ENCODE measurements at regions not wholly inside any gene's neighbourhood (a gene's known extent, or its start where the extent isn't known, plus 50 kb on each side); places are given as distances from the start of the nearest gene placed in this dataset.
"Not testable (repeated sequence)": the region's sequence is repeated elsewhere in the genome, so short reads cannot be mapped to it uniquely, and the experiment has no call there.

- peak; percentile 3 for DNase-seq
Measured at GRCh38 chr6:18527836-18528743, 140.9 kb downstream of the RNF144B start.

- no peak for DNase-seq
Measured at GRCh38 chr6:18530201-18530600, 143.1 kb downstream of the RNF144B start.

- DNase-seq = no peak
Measured at GRCh38 chr6:18532139-18532538, 145.0 kb downstream of the RNF144B start.

GRCh38 chr6:18533793-18534192 is 146.6 kb downstream of the RNF144B start:
- DNase-seq = no peak

- DNase-seq = peak; percentile 7
Measured at GRCh38 chr6:18536591-18537055, 149.5 kb downstream of the RNF144B start.

- DNase-seq = no peak
Measured at GRCh38 chr6:18538315-18538714, 151.2 kb downstream of the RNF144B start.

GRCh38 chr6:18543051-18543450 is 155.9 kb downstream of the RNF144B start:
- DNase-seq = no peak

- DNase-seq = not testable (repeated sequence)
Measured at GRCh38 chr6:18545142-18545541, 158.0 kb downstream of the RNF144B start.

GRCh38 chr6:18545726-18546125 is 158.6 kb downstream of the RNF144B start:
- DNase-seq = no peak

GRCh38 chr6:18550119-18550518 is 163.0 kb downstream of the RNF144B start:
- DNase-seq = no peak

GRCh38 chr6:18551228-18551627 is 164.1 kb downstream of the RNF144B start:
- no peak for DNase-seq

GRCh38 chr6:18555750-18556149 is 168.6 kb downstream of the RNF144B start:
- DNase-seq = no peak

- DNase-seq = no peak
Measured at GRCh38 chr6:18561037-18561750, 174.0 kb downstream of the RNF144B start.

- DNase-seq = no peak
Measured at GRCh38 chr6:18562726-18563125, 175.6 kb downstream of the RNF144B start.

- DNase-seq = no peak
Measured at GRCh38 chr6:18564775-18565174, 177.6 kb downstream of the RNF144B start.

- DNase-seq = no peak
Measured at GRCh38 chr6:18565231-18565630, 178.1 kb downstream of the RNF144B start.

GRCh38 chr6:18567380-18567779 is 180.2 kb downstream of the RNF144B start:
- DNase-seq = no peak

- no peak for DNase-seq
Measured at GRCh38 chr6:18577491-18577890, 190.3 kb downstream of the RNF144B start.

GRCh38 chr6:18579166-18579565 is 192.0 kb downstream of the RNF144B start:
- DNase-seq = no peak

- DNase-seq = no peak
Measured at GRCh38 chr6:18579869-18580268, 192.7 kb downstream of the RNF144B start.

GRCh38 chr6:18584372-18584771 is 197.2 kb downstream of the RNF144B start:
- no peak for DNase-seq

GRCh38 chr6:18585032-18585573 is 198.0 kb downstream of the RNF144B start:
- peak; percentile 83 for DNase-seq

GRCh38 chr6:18586133-18586532 is 199.0 kb downstream of the RNF144B start:
- DNase-seq = peak; percentile 26

Measured in DMS153 (cell line).